ENCODE measurements at regions not wholly inside any gene's neighbourhood (a gene's known extent, or its start where the extent isn't known, plus 50 kb on each side); places are given as distances from the start of the nearest gene placed in this dataset.
"Not testable (repeated sequence)": the region's sequence is repeated elsewhere in the genome, so short reads cannot be mapped to it uniquely, and the experiment has no call there.

DNA sequence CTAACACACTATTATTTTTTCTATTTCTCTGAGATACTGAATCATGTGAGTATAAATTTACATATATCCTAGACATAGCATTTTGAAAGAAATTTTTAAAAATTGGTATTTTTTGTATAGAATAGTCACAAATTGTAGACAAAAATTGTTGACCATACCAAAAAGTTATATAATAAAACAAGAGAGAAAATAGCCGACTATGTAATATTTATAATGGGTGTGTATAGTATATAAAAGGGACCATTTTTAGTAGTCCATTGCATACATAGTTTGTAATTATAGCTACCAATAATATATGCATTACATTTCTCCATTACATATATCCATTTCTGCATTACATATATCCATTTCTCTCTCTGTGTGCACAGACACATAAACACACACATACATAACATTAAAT lies 590.2 kb downstream of the TMTC2 start:
- no peak overlapping the region for H3K4me3 ChIP-seq
- no peak for DNase-seq (ENCODE audit: low spot score in 2 of 2)
- 95 to 96% methylated on average over 1 of the region's 1 CpG for WGBS, 2 donors
- TF ChIP-seq EP300 (IDR thresholded peaks at IDR 0.05) = no peak
- TF ChIP-seq POLR2A (IDR thresholded peaks at IDR 0.05) = no peak
- TF ChIP-seq, protein P1, sequence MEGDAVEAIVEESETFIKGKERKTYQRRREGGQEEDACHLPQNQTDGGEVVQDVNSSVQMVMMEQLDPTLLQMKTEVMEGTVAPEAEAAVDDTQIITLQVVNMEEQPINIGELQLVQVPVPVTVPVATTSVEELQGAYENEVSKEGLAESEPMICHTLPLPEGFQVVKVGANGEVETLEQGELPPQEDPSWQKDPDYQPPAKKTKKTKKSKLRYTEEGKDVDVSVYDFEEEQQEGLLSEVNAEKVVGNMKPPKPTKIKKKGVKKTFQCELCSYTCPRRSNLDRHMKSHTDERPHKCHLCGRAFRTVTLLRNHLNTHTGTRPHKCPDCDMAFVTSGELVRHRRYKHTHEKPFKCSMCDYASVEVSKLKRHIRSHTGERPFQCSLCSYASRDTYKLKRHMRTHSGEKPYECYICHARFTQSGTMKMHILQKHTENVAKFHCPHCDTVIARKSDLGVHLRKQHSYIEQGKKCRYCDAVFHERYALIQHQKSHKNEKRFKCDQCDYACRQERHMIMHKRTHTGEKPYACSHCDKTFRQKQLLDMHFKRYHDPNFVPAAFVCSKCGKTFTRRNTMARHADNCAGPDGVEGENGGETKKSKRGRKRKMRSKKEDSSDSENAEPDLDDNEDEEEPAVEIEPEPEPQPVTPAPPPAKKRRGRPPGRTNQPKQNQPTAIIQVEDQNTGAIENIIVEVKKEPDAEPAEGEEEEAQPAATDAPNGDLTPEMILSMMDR (IDR thresholded peaks at IDR 0.05) = no peak
- H3K9me3 ChIP-seq = peaks cover 0 to 8% (median 0%) of the 10 kb centered on the region in 4 donors
- no peaks in the 10 kb centered on the region for H3K27me3 ChIP-seq
- no peaks in the 10 kb centered on the region for H3K36me3 ChIP-seq
- no peaks in the 10 kb centered on the region for H3K4me1 ChIP-seq
- H3K27ac ChIP-seq = no peak overlapping the region

DNA sequence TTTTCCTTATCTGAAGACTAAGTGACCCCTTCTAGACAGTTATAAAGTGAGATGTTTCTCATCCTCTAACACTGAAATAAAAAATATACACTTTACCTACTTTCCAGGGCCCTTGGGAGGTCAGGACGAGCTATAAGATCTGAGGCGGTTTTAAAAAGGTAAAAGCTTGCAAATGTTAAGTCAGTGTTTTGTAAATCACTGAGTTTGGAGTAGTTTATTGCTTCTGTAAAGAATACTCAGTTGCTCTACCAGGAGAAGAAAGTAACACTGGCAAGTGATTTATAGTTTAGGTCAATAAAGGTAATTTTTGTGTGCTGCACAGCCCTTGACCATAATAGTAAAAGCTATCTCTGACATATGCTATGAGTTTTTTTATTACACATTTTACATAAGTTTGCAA lies 584.5 kb downstream of the TMTC2 start:
- TF ChIP-seq POLR2A (IDR thresholded peaks at IDR 0.05) = no peak
- TF ChIP-seq EP300 (IDR thresholded peaks at IDR 0.05) = no peak
- TF ChIP-seq, protein P1 (IDR thresholded peaks at IDR 0.05) = no peak
- Histone ChIP-seq H3K4me3 (no peak overlapping the region), H3K36me3 (no peaks in the 10 kb centered on the region), H3K27me3 (no peaks in the 10 kb centered on the region), H3K4me1 (no peaks in the 10 kb centered on the region), H3K9me3 (peaks cover 0 to 17% (median 0%) of the 10 kb centered on the region in 4 donors), H3K27ac (no peak overlapping the region)
- DNase-seq (ENCODE audit: low spot score in 2 of 2) = no peak
- WGBS, 2 donors = 26 to 72% methylated on average over 2 of the region's 2 CpGs

DNA sequence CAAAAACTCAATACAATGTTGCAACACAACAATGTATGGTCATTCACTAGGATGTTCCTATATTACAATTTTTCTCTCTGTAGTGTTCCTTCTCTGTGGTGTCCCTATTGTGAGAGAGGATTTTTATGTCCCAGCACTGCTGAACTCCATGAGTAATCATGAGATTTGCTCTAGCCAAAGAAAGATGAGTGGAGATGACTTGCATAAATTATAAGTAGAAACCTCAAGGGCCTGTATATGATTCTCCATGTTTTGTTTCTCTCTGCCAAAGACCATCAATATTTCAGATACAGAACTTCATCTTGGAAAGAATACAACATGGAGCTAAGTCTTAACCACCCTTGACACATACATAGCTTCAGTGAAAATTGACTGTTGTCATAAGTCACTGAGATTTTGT lies 579.1 kb downstream of the TMTC2 start:
- no peak overlapping the region for H3K27ac ChIP-seq
- no peaks in the 10 kb centered on the region for H3K36me3 ChIP-seq
- no peaks in the 10 kb centered on the region for H3K27me3 ChIP-seq
- H3K4me3 ChIP-seq = no peak overlapping the region
- peaks cover 0 to 9% (median 0%) of the 10 kb centered on the region in 4 donors for H3K9me3 ChIP-seq
- no peak for DNase-seq (ENCODE audit: low spot score in 2 of 2)
- TF ChIP-seq, protein P1 (IDR thresholded peaks at IDR 0.05) = no peak
- TF ChIP-seq EP300 (IDR thresholded peaks at IDR 0.05) = no peak
- no peaks in the 10 kb centered on the region for H3K4me1 ChIP-seq

DNA sequence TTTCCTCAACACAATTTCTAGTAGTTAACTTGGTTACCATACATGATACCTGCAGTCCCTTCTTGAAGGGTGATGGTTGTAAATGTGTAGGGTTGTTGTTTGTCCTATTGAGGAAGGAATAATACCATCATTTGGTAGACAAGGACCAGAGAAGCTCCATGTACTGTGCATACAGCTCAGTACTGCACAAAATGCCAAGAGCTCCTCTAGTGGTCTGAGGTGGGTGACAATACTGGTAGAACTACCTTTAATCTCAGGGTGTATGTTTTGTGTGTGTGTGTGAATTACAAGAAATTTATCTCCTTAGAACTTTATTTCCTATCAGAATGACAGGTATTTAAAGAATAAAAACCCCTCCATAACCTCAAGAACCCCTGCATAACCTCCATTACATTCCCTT lies 575.3 kb downstream of the TMTC2 start:
- TF ChIP-seq POLR2A (IDR thresholded peaks at IDR 0.05) (no peak), EP300 (IDR thresholded peaks at IDR 0.05) (no peak)
- TF ChIP-seq, protein P1 (IDR thresholded peaks at IDR 0.05) = no peak
- H3K36me3 ChIP-seq = no peaks in the 10 kb centered on the region
- H3K27ac ChIP-seq = no peak overlapping the region
- H3K9me3 ChIP-seq = no peaks in the 10 kb centered on the region
- H3K4me1 ChIP-seq = no peaks in the 10 kb centered on the region
- no peak for DNase-seq (ENCODE audit: low spot score in 2 of 2)
- no peak overlapping the region for H3K4me3 ChIP-seq
- H3K27me3 ChIP-seq = no peaks in the 10 kb centered on the region

DNA sequence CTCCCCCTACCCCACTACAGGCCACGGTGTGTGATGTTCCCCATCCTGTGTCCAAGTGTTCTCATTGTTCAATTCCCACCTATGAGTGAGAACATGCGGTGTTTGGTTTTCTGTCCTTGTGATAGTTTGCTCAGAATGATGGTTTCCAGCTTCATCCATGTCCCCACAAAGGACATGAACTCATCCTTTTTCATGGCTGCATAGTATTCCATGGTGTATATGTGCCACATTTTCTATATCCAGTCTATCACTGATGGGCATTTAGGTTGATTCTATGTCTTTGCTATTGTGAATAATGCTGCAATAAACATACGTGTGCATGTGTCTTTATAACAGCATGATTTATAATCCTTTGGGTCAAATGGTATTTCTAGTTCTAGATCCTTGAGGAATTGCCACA lies 573.4 kb downstream of the TMTC2 start:
- not testable (repeated sequence) for H3K9me3 ChIP-seq; DNase-seq (ENCODE audit: low spot score in 2 of 2); H3K36me3 ChIP-seq; H3K4me3 ChIP-seq; H3K4me1 ChIP-seq; H3K27ac ChIP-seq; H3K27me3 ChIP-seq
- WGBS, 2 donors = 91 to 94% methylated on average over 3 of the region's 3 CpGs

DNA sequence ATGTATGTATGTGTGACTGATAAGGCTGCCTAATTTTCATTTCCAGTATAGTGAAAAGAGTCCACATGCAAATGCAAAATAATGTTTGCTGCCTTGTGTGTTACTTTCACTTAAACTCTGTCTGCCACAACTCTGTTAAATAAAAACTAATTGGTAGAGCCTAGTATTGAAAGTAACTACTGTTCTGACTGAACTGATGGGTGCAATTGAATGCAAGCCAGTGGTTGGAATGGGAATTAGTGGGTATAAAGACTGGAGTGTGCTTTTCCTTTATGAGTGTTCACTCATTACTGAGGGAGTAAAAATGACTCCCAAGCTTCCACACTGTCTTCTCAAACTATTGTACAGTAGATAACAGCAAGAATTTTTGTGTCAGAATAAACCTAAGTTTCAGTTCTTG lies 571.0 kb downstream of the TMTC2 start:
- no peak overlapping the region for H3K4me3 ChIP-seq
- no peak for DNase-seq (ENCODE audit: low spot score in 2 of 2)
- no peak for TF ChIP-seq POLR2A (IDR thresholded peaks at IDR 0.05)
- TF ChIP-seq, protein P1 (IDR thresholded peaks at IDR 0.05) = no peak
- H3K27ac ChIP-seq = no peak overlapping the region
- no peaks in the 10 kb centered on the region for H3K4me1 ChIP-seq
- H3K9me3 ChIP-seq = peaks cover 0 to 8% (median 0%) of the 10 kb centered on the region in 4 donors
- H3K36me3 ChIP-seq = no peaks in the 10 kb centered on the region
- H3K27me3 ChIP-seq = no peaks in the 10 kb centered on the region
